K562 (cell line): ENCODE measurements at regions not wholly inside any gene's neighbourhood (a gene's known extent, or its start where the extent isn't known, plus 50 kb on each side); places are given as distances from the start of the nearest gene placed in this dataset.

Experiments used
- CBX2 ChIP-seq: fragments of 200-600 bp; sonication (generic); IDR thresholded peaks from one replicate; pipeline ENCODE4 v1.6.1; 2012; ENCODE audit warnings: mild to moderate bottlenecking, low read length, inconsistent platforms; ENCODE audit not compliant: insufficient read depth, poor library complexity, severe bottlenecking
- CHD2 ChIP-seq: IDR thresholded peaks from 2 replicates; pipeline ENCODE4 v1.6.1; 2011; ENCODE audit warnings: low read depth, low read length
- HCFC1 ChIP-seq: IDR thresholded peaks from 2 replicates; pipeline ENCODE4 v1.6.1; 2012; ENCODE audit warnings: low read depth, low read length, improper control_type of control experiment
- KDM1A ChIP-seq, 2 experiments: fragments of 450-650 bp; IDR thresholded peaks; 2 replicates each; pipeline ENCODE4 v1.6.1; 2016; ENCODE audit warnings: mild to moderate bottlenecking in 2 of 2
- L3MBTL2 ChIP-seq: fragments of 450-650 bp; IDR thresholded peaks from 2 replicates; pipeline ENCODE4 v1.6.1; 2016; ENCODE audit warnings: mild to moderate bottlenecking, moderate library complexity
- NRF1 ChIP-seq, 2 experiments: fragments of 450-650 bp; IDR thresholded peaks in 1 of 2; conservative IDR thresholded peaks in 1 of 2; 2 replicates each; pipeline ENCODE4 v1.6.1; 2014; ENCODE audit warnings: mild to moderate bottlenecking in 2 of 2
- POLR2A ChIP-seq: fragments of 450-650 bp; conservative IDR thresholded peaks from 2 replicates; pipeline ENCODE4 v1.6.1; 2016
- RCOR1 ChIP-seq, 2 experiments: IDR thresholded peaks; 2 replicates each; pipeline ENCODE4 v1.6.1; 2012; ENCODE audit warnings: low read depth in 2 of 2, low read length in 2 of 2, borderline replicate concordance in 1 of 2, improper control_type of control experiment in 1 of 2
- TBL1XR1 ChIP-seq, 2 experiments: IDR thresholded peaks; 2 replicates each; pipeline ENCODE4 v1.6.1; 2012; ENCODE audit warnings: improper control_type of control experiment in 2 of 2, low read length in 2 of 2, mild to moderate bottlenecking in 1 of 2

GRCh38 chr10:2828741-2829140 lies 238.6 kb upstream of the PFKP start:
- TF ChIP-seq HCFC1 (no peak), NRF1 (conservative IDR thresholded peaks at IDR 0.05 in 1 of 2, IDR thresholded peaks at IDR 0.05 in 1 of 2) (no peak), CBX2 (no peak), KDM1A (IDR thresholded peaks at IDR 0.05) (no peak), RCOR1 (IDR thresholded peaks at IDR 0.05; ENCODE audit: borderline replicate concordance in 1 of 2, low read depth in 2 of 2, low read length in 2 of 2) (no peak), TBL1XR1 (IDR thresholded peaks at IDR 0.05; ENCODE audit: low read length in 2 of 2) (no peak), CHD2 (no peak), POLR2A (no peak), L3MBTL2 (no peak)
